HG03135 (cell line): ENCODE measurements at regions not wholly inside any gene's neighbourhood (a gene's known extent, or its start where the extent isn't known, plus 50 kb on each side); places are given as distances from the start of the nearest gene placed in this dataset.
"Not testable (repeated sequence)": the region's sequence is repeated elsewhere in the genome, so short reads cannot be mapped to it uniquely, and the experiment has no call there.

Source experiments
- ATAC-seq: cut with Tn5 transposase; IDR thresholded peaks from one replicate; pipeline ENCODE4 v1.9.1; 2021; ENCODE audit warnings: mild to moderate bottlenecking, moderate library complexity; ENCODE audit not compliant: unreplicated experiment

- ATAC-seq: no peak
Measured at GRCh38 chr13:76668141-76668540, 218.1 kb downstream of the KCTD12 start.

- no peak for ATAC-seq
Measured at GRCh38 chr13:76667551-76667950, 218.7 kb downstream of the KCTD12 start.

- ATAC-seq: no peak
Measured at GRCh38 chr13:76663592-76664335, 222.4 kb downstream of the KCTD12 start.

- not testable (repeated sequence) for ATAC-seq
Measured at GRCh38 chr13:76659074-76659473, 227.1 kb downstream of the KCTD12 start.

- no peak for ATAC-seq
Measured at GRCh38 chr13:76656500-76656899, 229.7 kb downstream of the KCTD12 start.

GRCh38 chr13:76656056-76656455 lies 230.1 kb downstream of the KCTD12 start:
- no peak for ATAC-seq

- no peak for ATAC-seq
Measured at GRCh38 chr13:76654263-76654662, 231.9 kb downstream of the KCTD12 start.

- ATAC-seq: no peak
Measured at GRCh38 chr13:76651286-76651685, 234.9 kb downstream of the KCTD12 start.

GRCh38 chr13:76647550-76647949 lies 238.7 kb downstream of the KCTD12 start:
- ATAC-seq: no peak

- no peak for ATAC-seq
Measured at GRCh38 chr13:76646946-76647345, 239.3 kb downstream of the KCTD12 start.

- no peak for ATAC-seq
Measured at GRCh38 chr13:76645632-76646031, 240.6 kb downstream of the KCTD12 start.

GRCh38 chr13:76644906-76645305 lies 241.3 kb downstream of the KCTD12 start:
- ATAC-seq: no peak

- ATAC-seq: no peak
Measured at GRCh38 chr13:76643596-76643995, 242.6 kb downstream of the KCTD12 start.

- ATAC-seq: no peak
Measured at GRCh38 chr13:76641056-76641455, 245.1 kb downstream of the KCTD12 start.

- ATAC-seq: no peak
Measured at GRCh38 chr13:76638882-76639281, 247.3 kb downstream of the KCTD12 start.

- ATAC-seq: no peak
Measured at GRCh38 chr13:76638181-76638580, 248.0 kb downstream of the KCTD12 start.

GRCh38 chr13:76637641-76638141 lies 248.5 kb downstream of the KCTD12 start:
- no peak for ATAC-seq

- no peak for ATAC-seq
Measured at GRCh38 chr13:76636829-76637228, 249.4 kb downstream of the KCTD12 start.

- no peak for ATAC-seq
Measured at GRCh38 chr13:76635232-76636230, 250.7 kb downstream of the KCTD12 start.

- no peak for ATAC-seq
Measured at GRCh38 chr13:76634431-76635191, 251.6 kb downstream of the KCTD12 start.
